PC-3 (cell line): ENCODE measurements at regions not wholly inside any gene's neighbourhood (a gene's known extent, or its start where the extent isn't known, plus 50 kb on each side); places are given as distances from the start of the nearest gene placed in this dataset.

Experiments
- CTCF ChIP-seq: fragments of 300-600 bp; sonication (generic); conservative IDR thresholded peaks from 2 replicates; pipeline ENCODE4 v1.5.1; 2017; ENCODE audit warnings: antibody characterized with exemption, low read depth, mild to moderate bottlenecking, low read length
- EZH2 ChIP-seq: fragments of 300-600 bp; sonication (generic); IDR thresholded peaks from one replicate; pipeline ENCODE4 v1.6.1; 2017; ENCODE audit warnings: antibody characterized with exemption, mild to moderate bottlenecking, low read length; ENCODE audit not compliant: unreplicated experiment
- EZH2phosphoT487 ChIP-seq: fragments of 300-600 bp; sonication (generic); IDR thresholded peaks from 2 replicates; pipeline ENCODE4 v1.6.1; 2018; ENCODE audit warnings: mild to moderate bottlenecking, antibody characterized with exemption, low read length, borderline replicate concordance

DNA sequence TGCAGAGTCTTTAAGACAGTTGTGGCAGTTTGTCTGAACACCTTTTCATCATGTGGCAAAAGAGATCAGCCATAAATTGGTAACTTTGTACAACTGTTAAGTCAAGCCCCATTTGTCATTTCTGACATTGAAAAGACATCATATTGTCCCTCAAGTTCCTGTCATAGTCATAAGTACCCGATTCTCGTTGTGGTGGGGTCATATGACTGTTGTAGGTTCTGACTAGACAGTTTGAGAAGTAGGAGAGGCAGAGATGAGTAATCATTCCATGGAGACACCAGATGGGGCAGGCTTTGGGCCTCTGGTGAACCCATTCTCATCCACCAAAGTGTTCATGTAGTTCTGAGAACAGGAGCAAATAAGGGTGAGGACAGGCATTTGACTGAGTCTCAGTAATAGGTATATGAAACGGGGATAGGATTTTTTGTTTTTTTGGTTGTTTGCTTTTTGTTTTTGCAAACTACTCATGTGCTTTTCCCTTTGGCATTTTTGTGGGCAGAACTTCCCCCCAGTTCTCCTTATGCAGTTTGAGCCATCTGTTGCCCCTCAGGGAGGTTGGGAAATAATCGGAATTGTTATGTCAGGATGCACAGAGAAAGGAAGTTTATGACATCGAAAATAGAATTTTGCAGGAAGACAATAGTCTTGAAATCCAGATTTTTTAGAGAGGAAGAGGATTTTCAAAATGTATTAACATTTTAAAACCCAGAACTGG, 86.9 kb upstream of the KCNE2 start:
- TF ChIP-seq CTCF (no peak), EZH2phosphoT487 (no peak), EZH2 (no peak)
